ENCODE measurements at regions not wholly inside any gene's neighbourhood (a gene's known extent, or its start where the extent isn't known, plus 50 kb on each side); places are given as distances from the start of the nearest gene placed in this dataset.
"Not testable (repeated sequence)": the region's sequence is repeated elsewhere in the genome, so short reads cannot be mapped to it uniquely, and the experiment has no call there.

GRCh38 chr10:130265542-130265941, 129.4 kb downstream of the GLRX3 start:
- no peaks in the 10 kb centered on the region for H3K9me3 ChIP-seq (ENCODE audit: insufficient read depth, low read length)
- no peaks in the 10 kb centered on the region for H3K27me3 ChIP-seq (ENCODE audit: low read depth, low read length)
- no peak overlapping the region for H3K27ac ChIP-seq (ENCODE audit: low read length)
- no peaks in the 10 kb centered on the region for H3K79me2 ChIP-seq (ENCODE audit: low read length)
- H3K36me3 ChIP-seq (replicated peaks; ENCODE audit: low read depth, low read length) = no peaks in the 10 kb centered on the region
- TF ChIP-seq CTCF (IDR thresholded peaks at IDR 0.05; ENCODE audit: low read depth, low read length) (no peak), EZH2phosphoT487 (IDR thresholded peaks at IDR 0.05; ENCODE audit: low read depth) (no peak)
- no peak overlapping the region for H2AFZ ChIP-seq (ENCODE audit: low read depth, low read length)
- H3K4me3 ChIP-seq (ENCODE audit: low read length) = no peak overlapping the region
- no peak overlapping the region for H3K4me2 ChIP-seq (ENCODE audit: low read length)
- no peaks in the 10 kb centered on the region for H4K20me1 ChIP-seq (ENCODE audit: insufficient read depth, low read length)
- no peaks in the 10 kb centered on the region for H3K4me1 ChIP-seq (ENCODE audit: low read length)
- H3K9ac ChIP-seq (ENCODE audit: low read length) = no peak overlapping the region

GRCh38 chr10:130282492-130283218, 146.5 kb downstream of the GLRX3 start:
- Histone ChIP-seq H3K9me3 (ENCODE audit: insufficient read depth, low read length) (no peaks in the 10 kb centered on the region), H3K27ac (ENCODE audit: low read length) (no peak overlapping the region), H3K9ac (ENCODE audit: low read length) (no peak overlapping the region), H3K79me2 (ENCODE audit: low read length) (no peaks in the 10 kb centered on the region), H3K4me2 (ENCODE audit: low read length) (no peak overlapping the region), H2AFZ (ENCODE audit: low read depth, low read length) (no peak overlapping the region), H3K4me3 (ENCODE audit: low read length) (no peak overlapping the region), H4K20me1 (ENCODE audit: insufficient read depth, low read length) (no peaks in the 10 kb centered on the region), H3K27me3 (ENCODE audit: low read depth, low read length) (no peaks in the 10 kb centered on the region), H3K36me3 (replicated peaks; ENCODE audit: low read depth, low read length) (no peaks in the 10 kb centered on the region), H3K4me1 (ENCODE audit: low read length) (no peaks in the 10 kb centered on the region)
- TF ChIP-seq EZH2phosphoT487 (IDR thresholded peaks at IDR 0.05; ENCODE audit: low read depth) (no peak), CTCF (IDR thresholded peaks at IDR 0.05; ENCODE audit: low read depth, low read length) (no peak)

- Histone ChIP-seq H3K79me2 (ENCODE audit: low read length) (no peaks in the 10 kb centered on the region), H3K4me2 (ENCODE audit: low read length) (no peak overlapping the region), H3K9me3 (ENCODE audit: insufficient read depth, low read length) (no peaks in the 10 kb centered on the region), H3K9ac (ENCODE audit: low read length) (no peak overlapping the region), H3K4me1 (ENCODE audit: low read length) (no peaks in the 10 kb centered on the region), H3K36me3 (replicated peaks; ENCODE audit: low read depth, low read length) (no peaks in the 10 kb centered on the region), H2AFZ (ENCODE audit: low read depth, low read length) (no peak overlapping the region), H3K4me3 (ENCODE audit: low read length) (no peak overlapping the region), H3K27me3 (ENCODE audit: low read depth, low read length) (no peaks in the 10 kb centered on the region), H4K20me1 (ENCODE audit: insufficient read depth, low read length) (no peaks in the 10 kb centered on the region), H3K27ac (ENCODE audit: low read length) (no peak overlapping the region)
- no peak for TF ChIP-seq CTCF (IDR thresholded peaks at IDR 0.05; ENCODE audit: low read depth, low read length)
These were observed 147.0 kb downstream of the GLRX3 start for GRCh38 chr10:130283219-130283545.

GRCh38 chr10:130295761-130296160, 159.6 kb downstream of the GLRX3 start:
- H3K9ac ChIP-seq (ENCODE audit: low read length); H3K4me1 ChIP-seq (ENCODE audit: low read length); H3K36me3 ChIP-seq (replicated peaks; ENCODE audit: low read depth, low read length); H3K79me2 ChIP-seq (ENCODE audit: low read length); H4K20me1 ChIP-seq (ENCODE audit: insufficient read depth, low read length); H3K4me3 ChIP-seq (ENCODE audit: low read length); H3K9me3 ChIP-seq (ENCODE audit: insufficient read depth, low read length); H3K27me3 ChIP-seq (ENCODE audit: low read depth, low read length); H3K27ac ChIP-seq (ENCODE audit: low read length); H3K4me2 ChIP-seq (ENCODE audit: low read length); H2AFZ ChIP-seq (ENCODE audit: low read depth, low read length): not testable (repeated sequence)

All from OCI-LY3 (cell line).